Epithelial cell of proximal tubule (primary cell): ENCODE measurements at regions not wholly inside any gene's neighbourhood (a gene's known extent, or its start where the extent isn't known, plus 50 kb on each side); places are given as distances from the start of the nearest gene placed in this dataset.

Experiments
- DNase-seq: peaks from one replicate; pipeline ENCODE4 v3.0.0-alpha.2; 2011; ENCODE audit warnings: low read depth
- H3K4me3 ChIP-seq: 2 replicates; pipeline ENCODE4 v1.5.1; 2011; ENCODE audit warnings: low read depth, mild to moderate bottlenecking, low read length
- CTCF ChIP-seq: conservative IDR thresholded peaks from 2 replicates; pipeline ENCODE4 v1.5.1; 2012; ENCODE audit warnings: low read depth, mild to moderate bottlenecking, low read length

GRCh38 chr21:26379561-26379960 is 193.5 kb downstream of the CYYR1 start:
- no peak overlapping the region for H3K4me3 ChIP-seq
- no peak for TF ChIP-seq CTCF
- no peak for DNase-seq

- DNase-seq = no peak
- no peak for TF ChIP-seq CTCF
- H3K4me3 ChIP-seq = no peak overlapping the region
Observed at GRCh38 chr21:26377111-26377694, 195.9 kb downstream of the CYYR1 start.

DNA sequence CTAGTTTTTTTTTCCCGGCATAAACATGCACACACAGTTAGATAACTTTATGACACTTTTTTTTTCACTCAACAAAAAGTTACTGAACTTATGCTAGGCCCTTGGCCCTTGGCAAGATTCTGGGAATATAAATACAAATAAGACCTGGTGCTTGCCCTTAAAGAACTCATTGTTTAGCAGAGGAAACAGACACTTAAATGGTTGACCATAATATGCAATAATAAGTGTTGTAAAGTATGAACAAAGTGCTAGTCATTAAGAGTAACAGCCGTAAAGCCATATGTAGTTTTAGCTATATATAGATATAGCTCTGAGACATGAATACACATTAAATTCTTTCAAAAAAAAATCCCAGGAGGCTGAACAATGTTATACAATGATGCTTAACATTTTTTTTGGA is 198.3 kb downstream of the CYYR1 start:
- no peak for TF ChIP-seq CTCF
- no peak for DNase-seq

DNA sequence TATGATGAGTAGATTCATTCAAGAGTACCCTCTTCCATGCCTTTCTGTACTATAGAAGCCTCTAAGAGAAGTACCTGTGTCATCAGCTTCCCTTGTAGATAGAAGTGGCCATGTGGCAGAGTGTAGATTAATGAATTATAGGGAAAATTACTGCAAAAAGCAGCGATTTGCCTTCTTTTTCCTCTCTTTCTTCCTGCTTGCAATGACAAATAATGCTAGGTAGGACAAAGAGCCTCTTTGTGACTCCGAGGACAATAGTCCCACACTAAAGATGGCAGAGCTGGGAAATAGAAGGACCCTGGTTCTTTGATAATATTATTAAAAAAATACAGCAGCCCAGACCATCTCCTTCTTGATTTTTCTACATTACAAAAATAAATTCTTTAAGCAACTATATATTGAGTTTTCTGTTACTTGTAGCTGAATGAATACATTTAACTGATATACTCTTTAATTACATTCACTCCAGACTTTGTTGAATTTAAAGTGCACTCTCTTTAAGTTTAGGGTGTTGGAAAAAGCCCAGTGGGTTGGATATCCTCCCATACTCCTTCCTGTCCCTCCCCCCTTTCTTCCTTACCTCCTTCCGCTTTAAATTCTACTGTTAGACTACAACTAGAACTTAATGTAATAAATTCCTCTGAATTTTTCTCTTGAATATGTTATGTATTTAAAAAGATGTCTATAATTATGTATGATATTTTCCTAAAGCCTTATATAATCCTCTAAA is 198.2 kb upstream of the APP start:
- no peak for DNase-seq
- TF ChIP-seq CTCF = no peak
- no peak overlapping the region for H3K4me3 ChIP-seq

More for the DNA sequence above, 198.3 kb downstream of the CYYR1 start:
- no peak overlapping the region for H3K4me3 ChIP-seq

DNA sequence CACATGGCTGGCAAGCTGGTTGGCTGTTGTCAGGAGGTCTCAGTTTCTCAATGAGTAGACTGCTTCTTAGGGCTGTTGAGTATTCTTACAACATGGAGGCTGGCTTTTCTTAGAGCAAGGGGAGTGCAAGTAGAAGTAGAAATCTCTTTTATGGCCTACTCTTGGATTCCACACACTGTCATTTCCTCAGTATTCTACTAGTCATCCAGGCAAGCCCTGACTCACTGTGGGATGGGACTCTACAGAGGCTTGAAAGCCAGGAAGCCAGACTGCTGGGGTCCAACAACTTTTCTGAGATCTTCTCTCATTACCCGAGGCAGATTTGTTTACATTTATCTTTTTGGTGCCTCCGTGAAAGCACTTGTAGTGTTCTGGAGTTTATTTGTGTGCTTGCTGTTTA is 196.2 kb upstream of the APP start:
- no peak for TF ChIP-seq CTCF
- DNase-seq = no peak
- H3K4me3 ChIP-seq = no peak overlapping the region

GRCh38 chr21:26365849-26366248 is 195.3 kb upstream of the APP start:
- TF ChIP-seq CTCF = no peak
- H3K4me3 ChIP-seq = no peak overlapping the region
- peak; percentile 35 for DNase-seq

DNA sequence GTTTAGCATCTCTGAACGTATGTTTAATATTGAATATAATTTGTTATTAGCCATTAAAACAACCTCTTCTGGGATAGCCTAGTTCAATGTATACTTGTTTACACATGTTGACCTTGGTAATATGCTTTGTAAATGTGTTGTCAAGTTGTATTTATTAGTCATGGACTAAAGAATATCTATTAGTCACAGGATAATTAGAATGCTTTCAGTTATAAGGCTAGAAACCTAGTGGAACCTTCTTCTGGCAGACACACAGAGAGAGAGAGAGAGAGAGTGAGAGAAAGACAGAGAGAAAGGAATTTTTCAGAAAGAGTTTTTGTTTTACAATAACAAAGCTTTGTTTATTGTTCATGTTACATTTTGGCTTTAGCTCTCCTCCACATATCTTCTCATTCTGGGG is 181.1 kb upstream of the APP start:
- peak; percentile 15 for DNase-seq
- TF ChIP-seq CTCF = no peak
- no peak overlapping the region for H3K4me3 ChIP-seq
